Muscle layer of colon (tissue), 2 donors: ENCODE measurements at regions not wholly inside any gene's neighbourhood (a gene's known extent, or its start where the extent isn't known, plus 50 kb on each side); places are given as distances from the start of the nearest gene placed in this dataset.

Source experiments
- H3K27ac ChIP-seq: one replicate; pipeline ENCODE4 v1.7.0; 2013; ENCODE audit warnings: low read depth, mild to moderate bottlenecking, low read length, moderate library complexity
- H3K27me3 ChIP-seq, 2 donors: one replicate each; pipeline ENCODE4 v1.7.0; 2013; ENCODE audit warnings: low read length in 2 of 2, mild to moderate bottlenecking in 2 of 2; ENCODE audit not compliant: insufficient read depth in 2 of 2, control insufficient read depth in 1 of 2
- H3K36me3 ChIP-seq: one replicate; pipeline ENCODE4 v1.7.0; 2013; ENCODE audit warnings: mild to moderate bottlenecking, low read length; ENCODE audit not compliant: insufficient read depth
- H3K4me1 ChIP-seq: one replicate; pipeline ENCODE4 v1.7.0; 2013; ENCODE audit warnings: mild to moderate bottlenecking, low read length; ENCODE audit not compliant: insufficient read depth
- H3K4me3 ChIP-seq, 2 donors: one replicate each; pipeline ENCODE4 v1.7.0; 2013; ENCODE audit warnings: low read length in 2 of 2, low read depth in 1 of 2, mild to moderate bottlenecking in 1 of 2, moderate library complexity in 1 of 2
- H3K9ac ChIP-seq: one replicate; pipeline ENCODE4 v1.7.0; 2013; ENCODE audit warnings: low read length
- H3K9me3 ChIP-seq: one replicate; pipeline ENCODE4 v1.7.0; 2013; ENCODE audit warnings: mild to moderate bottlenecking, low read length
- donor health status: abdominal sarcoma.
- donor health status: Adenocarcinoma of cecum.

DNA sequence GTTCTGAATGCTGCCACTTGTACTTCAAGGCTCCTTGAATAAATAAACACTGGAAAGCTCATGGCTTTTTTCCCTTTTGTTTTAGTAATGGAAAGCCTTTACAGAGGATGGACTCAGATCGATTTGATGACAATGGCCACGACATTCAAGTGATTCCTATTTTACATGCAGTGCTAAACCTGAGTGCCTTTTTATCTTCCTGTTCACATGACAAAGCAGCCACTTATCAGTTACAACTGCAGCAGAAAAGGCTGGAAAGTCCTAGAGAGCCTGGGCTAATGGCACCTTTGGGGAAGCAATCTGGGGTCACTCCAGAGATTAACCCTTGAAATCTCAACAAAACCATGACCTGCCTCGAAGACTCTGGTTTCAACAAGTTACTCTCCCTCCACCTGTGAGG, 249.0 kb upstream of the AUTS2 start:
- Histone ChIP-seq H3K9ac (no peak overlapping the region), H3K4me1 (no peaks in the 10 kb centered on the region), H3K4me3 (no peak overlapping the region), H3K27me3 (no peaks in the 10 kb centered on the region), H3K9me3 (no peaks in the 10 kb centered on the region), H3K36me3 (no peaks in the 10 kb centered on the region), H3K27ac (no peak overlapping the region)

DNA sequence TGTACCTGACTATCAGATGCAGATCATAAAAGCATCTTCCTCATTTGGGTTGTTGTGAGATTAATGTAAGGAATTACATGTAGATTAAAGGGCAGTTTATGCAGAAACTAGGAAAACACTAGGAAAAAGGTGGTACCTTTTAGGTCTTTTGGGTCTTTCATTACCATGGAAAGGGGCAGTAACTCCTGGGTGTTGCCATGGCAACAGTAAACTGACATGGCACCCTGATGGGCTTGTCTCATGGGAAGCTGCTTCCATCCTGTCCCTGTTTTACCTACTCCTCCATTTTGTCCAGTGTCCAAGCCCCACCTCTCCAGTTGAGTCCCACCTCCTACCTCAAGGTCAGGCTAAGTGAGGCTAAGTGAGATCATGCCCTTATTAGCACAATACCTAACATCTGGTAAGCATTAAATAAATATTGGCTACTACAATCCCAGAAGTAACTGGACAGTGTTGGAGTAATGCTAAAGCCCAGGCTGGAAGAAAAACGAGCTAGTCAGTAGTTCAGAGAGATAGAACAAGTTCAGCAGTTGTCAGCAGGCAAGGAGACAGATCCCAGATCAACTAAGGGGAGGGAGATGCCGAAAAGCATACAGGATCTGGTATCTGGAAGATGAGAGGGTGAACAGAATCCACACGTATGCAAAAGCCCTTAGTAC, 240.0 kb upstream of the AUTS2 start:
- Histone ChIP-seq H3K9me3 (no peaks in the 10 kb centered on the region), H3K27ac (no peak overlapping the region), H3K36me3 (no peaks in the 10 kb centered on the region), H3K4me1 (peaks cover 9% of the 10 kb centered on the region), H3K9ac (no peak overlapping the region), H3K4me3 (no peak overlapping the region), H3K27me3 (no peaks in the 10 kb centered on the region)

DNA sequence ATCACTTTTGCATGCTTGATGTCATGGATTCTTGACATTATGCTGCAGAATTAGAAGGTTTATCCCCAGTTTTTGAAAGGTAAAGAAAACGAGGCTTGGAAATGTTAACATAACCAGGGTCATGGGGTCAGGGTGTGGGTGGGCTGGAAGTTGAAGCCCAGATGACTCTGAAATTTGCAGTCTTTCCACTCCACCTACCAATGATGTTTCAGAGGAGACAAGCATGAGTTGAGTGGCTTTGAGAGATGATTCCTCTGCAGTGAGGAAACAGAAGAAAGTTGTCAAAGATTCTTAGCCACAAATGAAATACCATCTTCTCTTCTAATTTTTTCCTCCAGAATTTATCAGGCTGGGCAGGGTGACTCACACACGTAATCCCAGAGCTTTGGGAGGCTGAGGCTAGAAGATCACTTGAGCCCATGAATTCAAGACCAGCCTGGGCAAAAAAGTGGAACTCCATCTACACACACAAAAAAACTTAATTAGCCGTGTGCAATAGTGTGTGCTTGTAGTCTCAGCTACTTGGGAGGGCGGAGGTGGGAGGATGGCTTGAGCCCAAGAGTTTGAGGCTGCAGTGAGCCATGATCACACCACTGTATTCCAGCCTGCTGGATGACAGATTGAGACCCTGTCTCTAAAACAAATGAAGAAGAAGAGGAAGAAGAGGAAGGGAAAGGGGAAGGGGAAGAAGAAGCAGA, 239.1 kb upstream of the AUTS2 start:
- Histone ChIP-seq H3K36me3 (no peaks in the 10 kb centered on the region), H3K4me3 (no peak overlapping the region), H3K9ac (no peak overlapping the region), H3K27me3 (no peaks in the 10 kb centered on the region), H3K9me3 (no peaks in the 10 kb centered on the region), H3K27ac (no peak overlapping the region), H3K4me1 (peaks cover 9% of the 10 kb centered on the region)

DNA sequence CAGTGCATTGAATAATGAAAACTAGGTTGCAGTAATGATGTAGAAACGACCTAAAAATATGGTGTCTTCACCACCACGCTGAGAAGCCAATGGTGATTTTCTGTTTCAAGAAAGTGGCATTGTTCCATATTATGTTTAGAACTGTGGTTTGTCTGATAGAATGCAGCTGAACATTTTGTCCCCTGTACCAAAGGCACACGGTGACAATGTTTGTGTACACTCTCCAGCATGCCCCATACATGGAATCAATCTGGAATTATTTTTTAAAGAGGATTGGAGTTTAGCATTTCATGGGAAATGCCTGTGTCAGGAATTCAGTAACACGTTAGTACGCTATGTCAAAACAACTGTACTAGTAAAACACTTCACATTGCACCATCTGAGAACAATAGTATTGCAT, 237.4 kb upstream of the AUTS2 start:
- Histone ChIP-seq H3K9ac (no peak overlapping the region), H3K9me3 (no peaks in the 10 kb centered on the region), H3K27me3 (no peaks in the 10 kb centered on the region), H3K27ac (no peak overlapping the region), H3K4me3 (no peak overlapping the region), H3K4me1 (peaks cover 9% of the 10 kb centered on the region), H3K36me3 (no peaks in the 10 kb centered on the region)

DNA sequence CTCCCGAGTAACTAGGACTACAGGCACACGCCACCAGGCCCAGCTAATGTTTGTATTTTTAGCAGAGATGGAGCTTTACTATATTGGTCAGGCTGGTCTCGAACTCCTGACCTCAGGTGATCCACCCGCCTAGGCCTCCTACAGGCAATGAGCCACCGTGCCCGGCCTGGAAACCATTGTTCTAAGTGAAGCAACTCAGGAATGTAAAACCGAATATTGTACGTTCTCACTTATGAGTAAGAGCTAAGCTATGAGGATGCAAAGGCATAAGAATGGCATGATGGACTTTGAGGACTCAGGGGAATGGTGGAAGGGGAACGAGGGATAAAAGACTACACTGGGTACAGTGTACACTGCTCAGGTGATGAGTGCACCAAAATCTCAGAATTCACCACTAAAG, 235.1 kb upstream of the AUTS2 start:
- Histone ChIP-seq H3K4me3 (no peak overlapping the region), H3K4me1 (peaks cover 8% of the 10 kb centered on the region), H3K27ac (no peak overlapping the region), H3K9ac (no peak overlapping the region), H3K36me3 (no peaks in the 10 kb centered on the region), H3K9me3 (no peaks in the 10 kb centered on the region), H3K27me3 (no peaks in the 10 kb centered on the region)

DNA sequence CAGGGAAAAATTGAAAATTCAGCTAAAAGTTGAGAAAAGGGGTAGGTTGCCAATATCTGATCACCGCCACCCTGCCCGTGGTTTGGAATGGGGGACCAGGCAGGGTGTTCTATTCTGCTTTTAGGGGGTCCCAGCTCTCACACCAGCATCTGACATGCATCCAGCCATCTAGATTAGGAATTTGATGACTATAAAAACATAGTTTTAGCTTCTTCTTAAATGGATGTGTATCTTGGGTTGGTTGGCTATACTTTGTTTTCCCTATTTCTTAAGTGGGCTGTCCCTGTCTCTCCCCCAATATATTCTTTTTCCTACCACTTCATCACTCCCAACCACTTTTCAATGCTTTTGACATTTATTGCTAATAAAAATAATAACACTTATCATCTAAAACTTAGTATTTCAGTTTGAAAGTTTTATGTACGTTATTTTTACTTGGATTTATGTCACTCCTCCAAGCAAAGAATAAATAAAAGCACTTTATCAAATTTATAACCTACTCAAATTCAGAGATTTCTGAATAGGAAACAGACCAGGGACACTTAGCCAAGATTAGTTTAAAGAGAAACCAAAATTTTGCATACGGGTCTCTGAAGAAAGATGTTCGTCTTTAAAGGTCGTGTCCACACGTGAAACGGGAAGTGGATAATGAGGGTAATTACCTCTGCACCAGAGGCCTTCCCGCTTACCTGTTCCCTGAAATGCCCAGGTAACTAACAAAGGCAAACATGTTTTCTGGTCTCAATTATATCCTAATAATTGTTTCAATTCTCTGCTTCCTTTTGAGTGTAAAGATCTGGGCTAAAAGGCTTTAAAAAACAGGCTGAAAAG, 233.2 kb upstream of the AUTS2 start:
- Histone ChIP-seq H3K27ac (no peak overlapping the region), H3K4me3 (no peak overlapping the region), H3K9me3 (no peaks in the 10 kb centered on the region), H3K27me3 (no peaks in the 10 kb centered on the region), H3K9ac (no peak overlapping the region), H3K36me3 (no peaks in the 10 kb centered on the region), H3K4me1 (no peaks in the 10 kb centered on the region)

DNA sequence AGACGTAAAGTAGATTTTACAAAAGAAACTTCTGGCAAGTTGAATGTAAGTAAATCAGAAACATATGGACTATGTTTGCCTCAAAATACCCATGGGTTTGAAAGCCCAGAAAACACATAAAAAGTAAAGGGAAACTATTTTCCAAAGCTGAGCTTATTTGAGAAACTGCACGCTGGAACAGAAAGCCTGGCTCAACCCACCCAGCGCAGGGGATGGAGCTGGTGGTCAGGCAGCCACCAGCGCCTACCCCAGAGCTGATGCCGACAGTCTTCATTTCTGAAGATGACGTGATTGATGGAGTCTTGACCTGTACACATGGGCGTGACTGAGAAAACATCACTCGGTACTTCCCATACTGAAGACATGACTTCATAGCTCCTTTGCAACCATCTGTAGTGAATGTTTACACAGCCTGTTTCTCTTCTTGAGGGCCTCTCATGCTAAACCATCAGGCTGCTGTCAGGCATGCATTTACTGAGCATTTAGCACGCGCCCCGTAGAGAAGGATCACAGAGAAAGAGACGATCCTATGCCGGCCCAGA, 232.6 kb upstream of the AUTS2 start:
- H3K36me3 ChIP-seq, result no peaks in the 10 kb centered on the region
- no peak overlapping the region for H3K4me3 ChIP-seq
- H3K27me3 ChIP-seq, result no peaks in the 10 kb centered on the region
- H3K4me1 ChIP-seq, result no peaks in the 10 kb centered on the region
- no peak overlapping the region for H3K27ac ChIP-seq
- H3K9me3 ChIP-seq, result no peaks in the 10 kb centered on the region
- H3K9ac ChIP-seq, result no peak overlapping the region

DNA sequence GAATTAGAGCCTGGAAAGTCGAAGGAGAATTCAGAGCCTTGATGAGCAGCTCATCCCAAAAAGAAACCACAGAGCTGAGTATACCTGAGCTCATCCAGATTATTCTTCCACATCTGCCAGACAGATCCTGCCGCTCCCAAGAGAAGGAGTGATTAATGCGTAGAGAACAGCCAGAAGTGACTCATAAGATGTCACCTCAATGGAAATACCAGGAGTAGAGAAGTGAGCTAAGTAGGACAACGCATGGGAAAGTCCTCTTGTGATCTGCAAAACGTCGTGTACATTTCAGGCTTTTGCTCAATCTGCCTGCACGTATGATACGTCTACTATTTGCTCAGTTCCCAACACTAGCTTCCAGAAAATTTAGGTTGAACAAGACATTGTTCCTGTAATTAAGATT, 230.5 kb upstream of the AUTS2 start:
- H3K9me3 ChIP-seq, result no peaks in the 10 kb centered on the region
- H3K36me3 ChIP-seq, result no peaks in the 10 kb centered on the region
- H3K27ac ChIP-seq, result no peak overlapping the region
- no peaks in the 10 kb centered on the region for H3K4me1 ChIP-seq
- H3K9ac ChIP-seq, result no peak overlapping the region
- H3K27me3 ChIP-seq, result no peaks in the 10 kb centered on the region
- H3K4me3 ChIP-seq, result no peak overlapping the region

DNA sequence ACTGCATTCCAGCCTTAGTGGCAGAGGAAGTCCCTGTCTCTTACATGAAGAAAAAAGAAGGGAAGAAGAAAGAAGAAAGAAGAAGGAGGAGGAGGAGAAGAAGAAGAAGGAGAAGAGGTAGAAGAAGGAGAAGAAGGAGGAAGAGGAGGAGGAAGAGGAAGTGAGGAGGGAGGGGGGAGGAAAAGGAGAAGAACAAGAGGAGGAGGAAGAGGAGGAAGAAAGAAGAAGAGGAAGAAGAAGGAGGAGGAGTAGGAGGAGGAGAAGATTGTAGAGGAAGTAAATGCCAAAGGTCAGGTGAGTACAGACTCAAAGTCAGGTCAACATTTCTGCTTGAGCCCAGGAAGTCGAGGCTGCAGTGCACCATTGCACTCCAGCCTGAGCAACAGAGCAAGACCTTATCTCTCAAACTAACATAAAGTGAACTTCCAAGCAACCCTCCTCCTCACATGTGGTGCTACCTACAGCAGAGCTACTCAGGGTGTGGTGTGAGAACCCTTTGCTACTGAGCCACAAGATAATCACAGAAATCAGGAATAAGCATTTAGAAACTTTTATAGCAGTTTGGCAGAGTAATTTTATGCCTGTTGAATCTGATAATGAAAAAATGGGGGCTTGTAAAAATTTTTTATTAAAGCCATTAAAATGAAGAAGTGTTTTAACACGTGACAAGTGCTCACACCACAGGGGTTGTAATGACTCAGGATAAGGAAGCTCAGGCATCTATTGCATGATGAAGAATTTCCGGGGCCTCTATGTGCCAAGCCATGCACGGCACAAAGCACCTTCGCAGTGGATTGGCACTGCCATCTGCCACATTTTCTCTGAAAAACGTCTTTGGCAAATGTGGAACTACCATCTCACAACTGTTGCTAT, 224.9 kb upstream of the AUTS2 start:
- H3K9me3 ChIP-seq, result no peaks in the 10 kb centered on the region
- no peaks in the 10 kb centered on the region for H3K27me3 ChIP-seq
- H3K4me3 ChIP-seq, result peak overlapping the region in 1 of 2 donors; percentile 15
- no peaks in the 10 kb centered on the region for H3K36me3 ChIP-seq
- H3K9ac ChIP-seq, result no peak overlapping the region
- no peak overlapping the region for H3K27ac ChIP-seq
- peaks cover 17% of the 10 kb centered on the region for H3K4me1 ChIP-seq

DNA sequence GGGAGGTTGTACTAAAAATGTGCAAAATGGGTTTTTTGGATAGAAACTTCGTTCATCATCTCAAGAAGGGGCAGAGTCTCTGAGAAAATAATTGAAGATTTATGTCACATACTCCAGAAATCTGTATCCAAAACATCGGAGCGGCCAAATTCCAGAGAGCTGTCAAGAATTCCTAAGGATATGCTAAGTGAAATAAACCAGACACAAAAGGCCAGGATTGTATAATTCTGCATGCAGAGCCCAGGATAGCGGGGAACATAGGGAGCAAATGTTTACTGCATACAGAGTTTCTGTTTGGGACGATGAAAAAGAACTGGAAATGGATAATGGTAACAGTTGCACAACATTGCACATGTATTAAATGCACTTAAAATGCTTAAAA, 224.2 kb upstream of the AUTS2 start:
- Histone ChIP-seq H3K9ac (no peak overlapping the region), H3K27me3 (no peaks in the 10 kb centered on the region), H3K4me3 (peak overlapping the region in 1 of 2 donors; percentile 15), H3K36me3 (no peaks in the 10 kb centered on the region), H3K27ac (no peak overlapping the region), H3K9me3 (no peaks in the 10 kb centered on the region), H3K4me1 (peaks cover 17% of the 10 kb centered on the region)

DNA sequence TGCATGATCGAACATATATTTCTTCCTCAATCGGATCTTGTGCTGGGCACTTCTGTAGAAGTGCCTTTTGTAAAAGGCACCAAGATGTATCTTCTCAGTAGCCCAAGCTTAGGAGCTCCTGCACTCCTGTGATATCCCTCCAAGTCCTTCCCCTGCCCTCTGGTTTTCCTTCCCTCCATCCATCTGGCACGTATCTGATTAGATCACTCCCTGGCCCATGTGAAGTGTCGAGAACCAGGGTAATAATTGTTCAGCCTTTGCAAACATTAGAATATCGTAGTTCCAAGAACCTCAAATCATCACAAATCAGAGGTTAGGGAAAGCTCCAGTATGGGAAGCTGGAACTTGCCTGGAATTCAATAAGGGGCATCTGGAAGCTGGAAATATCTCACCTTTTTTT, 221.1 kb upstream of the AUTS2 start:
- Histone ChIP-seq H3K9me3 (no peaks in the 10 kb centered on the region), H3K4me3 (no peak overlapping the region), H3K27ac (no peak overlapping the region), H3K27me3 (no peaks in the 10 kb centered on the region), H3K9ac (no peak overlapping the region), H3K36me3 (no peaks in the 10 kb centered on the region), H3K4me1 (peaks cover 17% of the 10 kb centered on the region)
